GM19463 (cell line): ENCODE measurements at regions not wholly inside any gene's neighbourhood (a gene's known extent, or its start where the extent isn't known, plus 50 kb on each side); places are given as distances from the start of the nearest gene placed in this dataset.
"Not testable (repeated sequence)": the region's sequence is repeated elsewhere in the genome, so short reads cannot be mapped to it uniquely, and the experiment has no call there.

ENCODE experiments used
- ATAC-seq: cut with Tn5 transposase; IDR thresholded peaks from one replicate; pipeline ENCODE4 v1.9.1; 2021; ENCODE audit warnings: mild to moderate bottlenecking, moderate library complexity; ENCODE audit not compliant: unreplicated experiment

- no peak for ATAC-seq
Measured at GRCh38 chr2:187078297-187078696, 229.3 kb upstream of the ZSWIM2 start.

GRCh38 chr2:187075671-187076070 is 226.7 kb upstream of the ZSWIM2 start:
- ATAC-seq, result no peak

GRCh38 chr2:187075199-187075635 is 226.2 kb upstream of the ZSWIM2 start:
- no peak for ATAC-seq

- ATAC-seq, result no peak
Measured at GRCh38 chr2:187058198-187058597, 209.2 kb upstream of the ZSWIM2 start.

DNA sequence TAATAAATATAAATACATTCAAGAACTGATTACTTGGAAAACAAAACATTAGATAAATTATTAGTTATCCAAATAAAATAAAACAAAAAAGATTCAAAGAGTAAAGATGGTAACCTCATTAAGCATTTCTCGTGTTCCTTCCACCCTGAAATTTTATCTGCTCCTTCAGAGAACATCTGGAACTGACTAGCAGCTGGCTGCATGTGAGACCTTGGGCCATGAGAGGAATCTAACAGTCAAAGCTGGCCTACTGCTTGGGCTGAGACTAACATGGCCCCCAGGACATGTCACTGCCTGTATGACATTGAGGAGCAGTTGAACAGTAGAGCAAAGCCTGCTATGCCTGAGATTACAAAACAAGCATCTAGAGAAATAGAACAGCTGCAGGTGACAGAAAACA is 208.5 kb upstream of the ZSWIM2 start:
- ATAC-seq, result no peak

- ATAC-seq, result no peak
Measured at GRCh38 chr2:187056416-187057334, 207.7 kb upstream of the ZSWIM2 start.

DNA sequence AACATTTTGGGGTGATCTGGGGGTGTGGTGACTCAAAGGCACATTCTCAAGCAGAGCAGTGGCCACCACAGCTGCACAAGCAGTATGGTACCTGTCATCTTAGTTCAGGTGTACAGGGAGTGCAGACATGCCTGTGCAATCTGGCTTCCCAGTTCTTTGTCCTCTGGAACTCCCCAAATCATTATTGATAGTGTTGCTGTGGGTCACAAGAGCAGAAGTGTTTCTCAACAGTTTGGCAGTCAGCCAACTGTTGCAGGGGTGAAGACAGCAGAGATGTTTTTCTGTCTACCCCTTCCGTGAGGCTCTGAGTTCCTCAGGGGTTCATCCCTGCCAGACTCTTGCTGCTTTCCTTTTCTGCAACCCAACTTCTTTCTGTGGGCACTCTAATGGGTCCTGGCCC is 206.5 kb upstream of the ZSWIM2 start:
- ATAC-seq, result no peak

DNA sequence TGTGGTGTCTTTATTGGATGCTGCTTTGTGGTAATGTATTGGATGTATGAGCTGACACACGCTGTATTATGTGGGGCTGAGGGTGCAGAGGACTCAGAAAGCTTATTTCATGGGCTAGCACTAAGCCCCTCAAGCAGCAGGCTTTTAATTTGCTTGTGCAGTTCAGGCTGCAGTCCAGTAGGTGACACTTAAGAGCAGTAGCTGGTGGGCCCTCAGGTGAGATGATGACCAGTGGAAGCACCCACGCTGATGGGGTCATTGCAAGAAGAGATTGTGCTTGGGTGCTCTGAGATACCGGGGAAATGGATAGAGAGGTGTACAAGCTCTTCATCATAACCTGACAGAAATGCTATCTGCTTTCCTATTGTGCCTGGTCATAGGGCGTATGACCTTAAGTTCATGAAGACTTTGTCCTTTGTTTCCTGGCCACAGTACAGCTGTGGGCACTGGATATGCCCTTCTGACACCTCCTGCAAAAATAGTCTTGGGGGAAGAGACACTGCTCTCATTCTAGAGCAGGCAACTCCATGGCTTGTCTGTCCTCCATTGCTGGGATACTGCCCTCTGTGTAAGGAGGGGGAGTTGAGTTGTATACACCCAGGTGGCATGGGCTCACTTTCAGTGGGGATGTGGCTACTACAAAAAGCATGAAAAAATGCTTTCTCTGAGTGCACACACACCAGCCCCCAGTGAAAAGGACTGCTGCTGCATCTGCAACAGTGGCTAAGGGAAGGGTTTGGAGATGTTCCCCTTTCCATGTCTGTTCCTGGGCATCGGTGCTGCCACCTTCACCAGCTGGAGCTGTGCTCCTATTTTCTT is 205.7 kb upstream of the ZSWIM2 start:
- no peak for ATAC-seq

DNA sequence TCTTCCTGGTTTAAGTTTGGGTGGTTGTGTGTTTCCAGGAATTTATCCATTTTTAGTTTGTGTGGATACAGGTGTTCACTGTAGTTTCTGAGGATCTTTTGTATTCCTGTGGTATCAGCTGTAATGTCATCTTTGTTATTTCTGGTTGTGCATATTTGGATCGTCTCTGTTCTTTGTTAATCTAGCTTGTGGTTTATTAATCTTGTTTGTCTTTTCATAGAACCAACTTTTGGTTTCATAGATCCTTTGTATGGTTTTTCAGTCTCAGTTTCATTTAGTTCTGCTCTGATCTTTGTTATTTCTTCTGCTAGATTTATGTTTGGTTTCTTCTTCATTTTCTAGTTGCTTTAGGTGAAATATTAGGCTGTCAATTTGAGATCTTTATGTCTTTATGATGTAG is 202.4 kb upstream of the ZSWIM2 start:
- peak; percentile 75 for ATAC-seq

DNA sequence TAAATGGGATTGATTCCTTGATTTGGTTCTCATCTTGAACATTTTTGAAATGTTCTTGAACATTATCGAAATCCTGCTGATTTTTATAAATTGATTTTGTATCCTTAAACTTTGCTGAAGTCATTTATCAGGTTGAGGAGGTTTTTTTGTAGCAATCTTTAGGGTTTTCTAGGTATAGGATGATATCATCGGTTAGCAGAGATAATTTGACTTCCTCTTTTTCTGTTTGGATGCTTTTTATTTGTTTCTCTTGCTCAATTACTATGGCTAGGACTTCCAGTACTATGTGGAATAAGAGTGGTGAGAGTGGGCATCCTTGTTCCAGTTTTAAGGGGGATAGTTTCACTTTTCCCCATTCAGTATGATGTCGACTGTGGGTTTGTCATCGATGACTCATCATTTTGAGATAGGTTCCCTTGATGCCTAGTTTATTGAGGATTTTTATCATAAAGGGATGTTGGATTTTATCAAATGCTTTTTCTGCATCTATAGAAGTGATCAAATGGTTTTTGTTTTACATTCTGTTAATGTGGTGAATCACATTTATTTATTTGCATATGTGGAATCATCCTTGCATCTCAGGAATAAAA is 201.5 kb upstream of the ZSWIM2 start:
- no peak for ATAC-seq

DNA sequence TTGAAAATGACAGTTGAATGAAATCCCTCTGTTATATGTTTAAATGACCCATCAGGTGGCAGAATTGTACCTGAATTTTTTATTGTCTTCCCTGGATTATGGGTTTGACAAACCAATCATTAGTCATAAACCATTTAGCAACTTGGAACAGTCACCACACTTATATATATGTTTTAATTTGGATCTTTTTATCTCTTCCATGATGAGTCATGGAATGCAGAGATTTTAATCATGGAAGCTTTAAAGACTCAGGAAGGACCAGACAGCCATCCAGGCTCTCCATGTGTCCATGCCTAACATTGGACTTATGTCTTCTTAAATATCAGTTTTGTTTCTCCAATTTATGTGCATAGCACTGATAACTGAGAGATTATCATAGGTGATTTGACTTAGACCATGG is 188.3 kb upstream of the ZSWIM2 start:
- ATAC-seq, result no peak

DNA sequence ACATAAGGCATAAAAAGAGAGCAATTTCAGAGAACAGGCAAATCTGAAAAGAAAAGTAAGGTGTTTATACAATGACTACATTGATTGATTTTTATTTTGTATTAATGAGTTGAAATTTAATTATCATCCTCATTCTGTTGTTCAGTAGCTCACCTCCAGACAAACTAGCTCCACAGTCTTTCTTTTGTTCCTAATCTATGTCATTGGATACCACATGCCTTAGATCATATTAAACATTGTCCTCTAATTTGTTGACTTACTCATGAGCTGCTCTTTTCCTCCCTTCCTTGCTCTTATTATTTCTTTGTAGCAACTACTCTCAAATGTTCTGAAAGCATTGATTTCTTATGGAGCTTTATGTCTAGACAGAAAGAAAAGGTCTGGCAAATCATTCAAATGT is 185.5 kb upstream of the ZSWIM2 start:
- ATAC-seq, result no peak

DNA sequence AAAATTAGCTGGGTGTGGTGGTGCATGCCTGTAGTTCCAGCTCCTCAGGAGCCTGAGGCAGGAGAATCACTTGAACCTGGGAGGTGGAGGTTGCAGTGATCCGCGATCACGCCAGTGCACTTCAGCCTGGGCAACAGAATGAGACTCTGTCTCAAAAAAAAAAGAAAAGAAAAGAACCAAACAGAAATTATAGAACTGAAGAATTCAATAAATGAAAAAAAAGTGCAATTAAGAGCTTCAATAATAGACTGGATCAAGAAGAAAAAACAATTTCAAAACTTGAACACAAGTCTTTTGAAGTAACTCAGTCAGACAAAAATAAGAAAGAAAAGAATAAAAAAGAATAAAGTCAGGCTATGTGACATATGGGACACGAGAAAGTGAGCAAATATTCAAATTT is 175.8 kb upstream of the ZSWIM2 start:
- ATAC-seq, result no peak

- ATAC-seq, result not testable (repeated sequence)
Measured at GRCh38 chr2:187023996-187024395, 175.0 kb upstream of the ZSWIM2 start.

- ATAC-seq, result no peak
Measured at GRCh38 chr2:187017438-187017837, 168.5 kb upstream of the ZSWIM2 start.

DNA sequence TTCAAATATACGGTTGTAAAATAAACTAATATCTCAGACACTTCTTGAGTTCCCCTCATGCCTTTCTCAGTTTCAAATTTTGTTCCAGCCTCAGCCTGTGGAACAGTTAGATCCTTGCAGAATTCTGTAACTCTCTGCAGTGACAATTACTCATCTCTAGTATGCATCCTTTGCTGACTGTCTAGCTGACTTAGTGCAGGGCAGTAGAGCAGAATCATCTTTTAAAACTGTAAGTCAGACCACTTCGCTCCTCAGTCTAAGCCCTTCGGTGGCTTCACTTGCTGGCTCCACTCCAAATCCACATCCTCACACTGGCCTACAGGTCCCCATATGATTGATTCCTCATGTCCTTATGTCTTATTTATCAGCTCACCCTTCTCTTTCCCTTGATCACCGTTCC is 164.1 kb upstream of the ZSWIM2 start:
- no peak for ATAC-seq

GRCh38 chr2:187011206-187011832 is 162.3 kb upstream of the ZSWIM2 start:
- ATAC-seq, result no peak

DNA sequence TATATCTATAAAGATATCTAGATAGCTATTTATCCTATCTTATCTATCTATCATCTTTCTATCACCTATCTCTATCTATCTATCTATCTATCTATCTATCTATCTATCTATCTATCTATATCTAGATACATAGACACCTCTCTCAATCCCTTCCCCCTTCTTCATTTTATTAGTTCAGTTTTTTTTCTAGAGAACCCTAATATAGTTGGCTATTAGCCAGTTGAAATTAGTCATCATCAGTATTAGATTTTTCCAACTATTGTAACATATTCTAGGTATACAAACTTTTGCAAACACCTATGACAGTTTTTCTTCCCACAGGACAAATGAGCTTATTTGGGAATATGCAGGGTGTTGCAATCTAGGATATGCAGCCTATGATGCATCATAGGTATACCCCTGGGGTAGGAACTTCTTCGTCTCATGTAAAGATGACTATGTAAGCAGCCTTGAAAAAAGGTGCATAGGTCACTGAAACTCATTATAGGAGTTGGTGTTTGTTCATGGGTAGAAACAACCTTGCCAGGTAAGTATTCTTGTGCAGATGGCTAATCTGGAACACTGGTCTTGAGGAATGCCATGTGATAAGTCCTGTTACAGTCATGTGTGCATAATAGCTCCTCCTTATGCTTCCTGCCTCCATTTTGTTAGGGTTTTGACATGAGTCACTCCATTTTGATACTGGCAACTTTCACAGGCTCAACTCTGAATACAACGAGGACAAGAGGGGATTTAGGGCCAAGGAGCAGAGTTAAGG is 160.7 kb upstream of the ZSWIM2 start:
- no peak for ATAC-seq

GRCh38 chr2:187008111-187008510 is 159.1 kb upstream of the ZSWIM2 start:
- ATAC-seq, result no peak

- no peak for ATAC-seq
Measured at GRCh38 chr2:187003611-187004010, 154.6 kb upstream of the ZSWIM2 start.
